OCI-LY3 (cell line): ENCODE measurements at regions not wholly inside any gene's neighbourhood (a gene's known extent, or its start where the extent isn't known, plus 50 kb on each side); places are given as distances from the start of the nearest gene placed in this dataset.
"Not testable (repeated sequence)": the region's sequence is repeated elsewhere in the genome, so short reads cannot be mapped to it uniquely, and the experiment has no call there.

ENCODE experiments used
- H2AFZ ChIP-seq: fragments of 200-600, 300-600 bp; shearing (Covaris generic); 2 replicates; pipeline ENCODE4 v1.6.0; 2014; ENCODE audit warnings: antibody characterized with exemption, low read depth, low read length
- H3K27ac ChIP-seq: fragments of 200-600, 300-600 bp; sonication (generic); 2 replicates; pipeline ENCODE4 v1.5.1; 2014; ENCODE audit warnings: mild to moderate bottlenecking, low read length, moderate library complexity, mixed read lengths
- H3K27me3 ChIP-seq: fragments of 200-600, 300-600 bp; sonication (generic); 2 replicates; pipeline ENCODE4 v1.6.1; 2014; ENCODE audit warnings: low read depth, low read length, mixed read lengths
- H3K36me3 ChIP-seq: fragments of 200-600, 300-600 bp; sonication (generic); replicated peaks from 2 replicates; pipeline ENCODE3; 2014; ENCODE audit warnings: low read depth, low read length, mixed read lengths
- H3K4me1 ChIP-seq: fragments of 300-600, 200-600 bp; sonication (generic); 2 replicates; pipeline ENCODE4 v1.6.1; 2014; ENCODE audit warnings: low read length, mixed read lengths
- H3K4me2 ChIP-seq: fragments of 200-600, 300-600 bp; sonication (generic); 2 replicates; pipeline ENCODE4 v1.6.1; 2014; ENCODE audit warnings: low read length, mixed read lengths
- H3K4me3 ChIP-seq: fragments of 300-600, 200-600 bp; sonication (generic); 2 replicates; pipeline ENCODE4 v1.5.1; 2014; ENCODE audit warnings: antibody characterized with exemption, mild to moderate bottlenecking, low read length, moderate library complexity
- H3K79me2 ChIP-seq: fragments of 300-600, 200-600 bp; shearing (Covaris generic); 2 replicates; pipeline ENCODE4 v1.6.1; 2014; ENCODE audit warnings: mild to moderate bottlenecking, low read length, mixed read lengths
- H3K9ac ChIP-seq: fragments of 300-600, 200-600 bp; shearing (Covaris generic); 2 replicates; pipeline ENCODE4 v1.6.0; 2014; ENCODE audit warnings: mild to moderate bottlenecking, low read length, moderate library complexity
- H3K9me3 ChIP-seq: fragments of 200-600, 300-600 bp; shearing (Covaris generic); 2 replicates; pipeline ENCODE4 v1.6.1; 2014; ENCODE audit warnings: low read length, mixed read lengths; ENCODE audit not compliant: insufficient read depth
- H4K20me1 ChIP-seq: fragments of 200-600, 300-600 bp; sonication (generic); 2 replicates; pipeline ENCODE4 v1.6.1; 2016; ENCODE audit warnings: low read length, mixed read lengths; ENCODE audit not compliant: insufficient read depth
- CTCF ChIP-seq: fragments of 200-600, 300-600 bp; sonication (generic); IDR thresholded peaks from 2 replicates; pipeline ENCODE4 v1.5.1; 2014; ENCODE audit warnings: antibody characterized with exemption, low read length, low read depth
- EZH2phosphoT487 ChIP-seq: fragments of 200-600 bp; shearing (Covaris generic); IDR thresholded peaks from 2 replicates; pipeline ENCODE4 v1.6.1; 2018; ENCODE audit warnings: antibody characterized with exemption, mixed run types, low read depth

DNA sequence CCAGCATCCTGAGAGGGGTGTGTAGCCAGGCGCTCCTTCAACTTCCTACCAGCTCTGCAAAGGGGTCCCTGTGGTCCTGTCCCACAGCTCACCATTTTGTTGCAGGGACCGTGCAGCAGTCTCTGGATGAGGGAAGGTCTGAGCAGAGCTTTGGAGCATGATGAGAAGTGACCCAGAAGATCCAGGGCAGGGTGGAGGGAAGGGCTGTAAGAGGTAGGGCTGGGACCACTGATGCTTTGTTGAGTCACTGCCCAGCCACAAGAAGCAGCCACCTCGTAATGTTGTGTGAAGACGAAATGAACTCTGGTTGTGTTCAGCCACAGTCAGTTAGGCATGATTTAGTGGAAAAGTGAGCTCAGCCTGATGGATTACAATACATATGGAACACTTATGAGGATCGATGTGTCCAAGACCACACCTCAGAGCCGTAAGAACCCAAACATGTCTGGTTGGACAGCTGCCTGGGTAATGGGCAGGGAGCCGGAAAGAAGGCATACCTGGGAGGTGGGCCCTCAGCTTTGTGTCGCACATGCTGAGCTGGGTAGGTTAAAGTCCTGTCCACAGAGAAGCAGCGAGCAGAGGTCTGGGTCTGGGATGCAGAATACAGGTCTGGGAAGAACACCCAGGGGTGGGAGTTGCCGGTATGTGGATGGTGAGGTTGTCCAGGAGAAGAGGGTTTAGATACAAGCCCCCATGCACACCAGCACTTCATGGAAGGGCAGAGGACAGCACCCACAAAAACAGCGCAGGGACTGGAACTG, 250.1 kb downstream of the GADD45G start:
- H3K27me3 ChIP-seq, result no peaks in the 10 kb centered on the region
- no peak overlapping the region for H3K4me3 ChIP-seq
- no peak overlapping the region for H3K4me2 ChIP-seq
- H3K79me2 ChIP-seq, result no peaks in the 10 kb centered on the region
- no peak overlapping the region for H3K27ac ChIP-seq
- no peaks in the 10 kb centered on the region for H4K20me1 ChIP-seq
- TF ChIP-seq EZH2phosphoT487, result no peak
- TF ChIP-seq CTCF, result no peak
- peaks cover 9% of the 10 kb centered on the region; the same call in 1 of the 2 replicates for H3K4me1 ChIP-seq
- H3K9ac ChIP-seq, result no peak overlapping the region
- H3K9me3 ChIP-seq, result no peaks in the 10 kb centered on the region
- H3K36me3 ChIP-seq, result no peaks in the 10 kb centered on the region
- H2AFZ ChIP-seq, result no peak overlapping the region

GRCh38 chr9:89856296-89856695, 251.5 kb downstream of the GADD45G start:
- not testable (repeated sequence) for H3K36me3 ChIP-seq, H3K4me2 ChIP-seq, H3K9ac ChIP-seq, H3K4me3 ChIP-seq, H3K9me3 ChIP-seq, H3K79me2 ChIP-seq, H4K20me1 ChIP-seq, H3K27me3 ChIP-seq, H2AFZ ChIP-seq, H3K27ac ChIP-seq, H3K4me1 ChIP-seq

- H3K9ac ChIP-seq, H3K9me3 ChIP-seq, H2AFZ ChIP-seq, H4K20me1 ChIP-seq, H3K4me1 ChIP-seq, H3K27me3 ChIP-seq, H3K36me3 ChIP-seq, H3K27ac ChIP-seq, H3K79me2 ChIP-seq, H3K4me2 ChIP-seq, H3K4me3 ChIP-seq: not testable (repeated sequence)
Measured at GRCh38 chr9:89856950-89857349, 252.1 kb downstream of the GADD45G start.

DNA sequence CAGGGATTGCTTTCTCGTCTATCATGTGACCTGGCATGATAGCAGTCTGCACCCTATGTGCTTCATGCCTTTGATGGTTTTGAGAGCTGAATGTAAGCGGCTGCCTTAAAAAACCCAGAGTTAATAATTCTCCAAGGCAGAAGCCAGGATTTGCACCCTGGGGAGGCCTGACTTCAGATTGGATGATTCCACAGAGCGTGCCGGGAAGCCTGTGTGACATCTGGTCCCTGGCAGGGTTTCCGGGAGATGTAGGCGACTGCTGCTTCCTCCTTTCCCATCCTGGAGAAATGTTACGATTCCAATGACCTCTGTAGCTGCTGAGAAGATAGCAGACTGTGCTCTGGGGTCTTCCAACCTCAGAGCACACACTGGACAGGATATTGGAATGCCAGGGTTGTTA, 255.0 kb downstream of the GADD45G start:
- not testable (repeated sequence) for H3K27ac ChIP-seq, H3K4me3 ChIP-seq, H3K27me3 ChIP-seq, H2AFZ ChIP-seq, H3K4me2 ChIP-seq, H3K9ac ChIP-seq, H3K9me3 ChIP-seq, H3K79me2 ChIP-seq, H4K20me1 ChIP-seq, H3K36me3 ChIP-seq
- H3K4me1 ChIP-seq, result peaks cover 18% of the 10 kb centered on the region

GRCh38 chr9:89861371-89861770, 256.6 kb downstream of the GADD45G start:
- not testable (repeated sequence) for H4K20me1 ChIP-seq, H3K79me2 ChIP-seq, H3K36me3 ChIP-seq, H3K9ac ChIP-seq, H3K4me3 ChIP-seq, H2AFZ ChIP-seq, H3K9me3 ChIP-seq, H3K4me2 ChIP-seq, H3K27ac ChIP-seq, H3K27me3 ChIP-seq
- H3K4me1 ChIP-seq, result peaks cover 18% of the 10 kb centered on the region

DNA sequence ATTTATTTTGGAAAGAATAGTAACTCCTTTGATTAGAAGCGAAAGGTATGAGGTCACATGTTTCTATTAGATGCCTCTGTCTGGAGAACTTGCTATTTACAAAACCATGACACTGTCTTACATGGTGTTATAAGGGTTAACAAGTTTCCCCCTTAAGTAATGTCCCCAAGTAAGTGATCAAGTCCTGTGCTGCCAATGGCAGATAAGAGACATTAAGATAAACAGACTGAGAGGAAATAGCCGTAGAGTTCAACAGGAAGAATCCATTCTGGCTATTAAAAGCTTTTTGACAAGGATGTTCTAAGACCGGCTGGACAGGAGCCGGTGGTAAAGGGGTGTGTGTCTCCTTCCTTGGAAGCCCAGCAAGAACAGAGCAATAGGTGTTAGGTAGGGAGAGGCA, 257.5 kb downstream of the GADD45G start:
- Histone ChIP-seq H3K27ac (no peak overlapping the region), H3K4me2 (no peak overlapping the region), H3K9ac (no peak overlapping the region), H4K20me1 (no peaks in the 10 kb centered on the region), H3K27me3 (no peaks in the 10 kb centered on the region), H3K4me3 (no peak overlapping the region), H3K4me1 (peaks cover 18% of the 10 kb centered on the region), H2AFZ (no peak overlapping the region), H3K36me3 (no peaks in the 10 kb centered on the region), H3K9me3 (no peaks in the 10 kb centered on the region), H3K79me2 (no peaks in the 10 kb centered on the region)
- TF ChIP-seq EZH2phosphoT487, result no peak
